ENCODE measurements at regions not wholly inside any gene's neighbourhood (a gene's known extent, or its start where the extent isn't known, plus 50 kb on each side); places are given as distances from the start of the nearest gene placed in this dataset.

- H3K4me3 ChIP-seq (replicated peaks; ENCODE audit: low read depth, low read length), result no peak overlapping the region
- TF ChIP-seq, protein P1, sequence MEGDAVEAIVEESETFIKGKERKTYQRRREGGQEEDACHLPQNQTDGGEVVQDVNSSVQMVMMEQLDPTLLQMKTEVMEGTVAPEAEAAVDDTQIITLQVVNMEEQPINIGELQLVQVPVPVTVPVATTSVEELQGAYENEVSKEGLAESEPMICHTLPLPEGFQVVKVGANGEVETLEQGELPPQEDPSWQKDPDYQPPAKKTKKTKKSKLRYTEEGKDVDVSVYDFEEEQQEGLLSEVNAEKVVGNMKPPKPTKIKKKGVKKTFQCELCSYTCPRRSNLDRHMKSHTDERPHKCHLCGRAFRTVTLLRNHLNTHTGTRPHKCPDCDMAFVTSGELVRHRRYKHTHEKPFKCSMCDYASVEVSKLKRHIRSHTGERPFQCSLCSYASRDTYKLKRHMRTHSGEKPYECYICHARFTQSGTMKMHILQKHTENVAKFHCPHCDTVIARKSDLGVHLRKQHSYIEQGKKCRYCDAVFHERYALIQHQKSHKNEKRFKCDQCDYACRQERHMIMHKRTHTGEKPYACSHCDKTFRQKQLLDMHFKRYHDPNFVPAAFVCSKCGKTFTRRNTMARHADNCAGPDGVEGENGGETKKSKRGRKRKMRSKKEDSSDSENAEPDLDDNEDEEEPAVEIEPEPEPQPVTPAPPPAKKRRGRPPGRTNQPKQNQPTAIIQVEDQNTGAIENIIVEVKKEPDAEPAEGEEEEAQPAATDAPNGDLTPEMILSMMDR (IDR thresholded peaks at IDR 0.05; ENCODE audit: insufficient read depth, low read length, poor library complexity, severe bottlenecking), result no peak
- no peaks in the 10 kb centered on the region for H3K36me3 ChIP-seq (ENCODE audit: control insufficient read depth, insufficient read depth, low read length)
- DNase-seq (ENCODE audit: extremely low read depth, insufficient read length), result no peak
- no peaks in the 10 kb centered on the region for H3K27me3 ChIP-seq (replicated peaks; ENCODE audit: control insufficient read depth, insufficient read depth, low read length)
Observed at GRCh38 chr3:191804935-191805334, 344.0 kb downstream of the PYDC2 start.

GRCh38 chr3:191808073-191808472 is 347.1 kb downstream of the PYDC2 start:
- Histone ChIP-seq H3K4me3 (replicated peaks; ENCODE audit: low read depth, low read length) (no peak overlapping the region), H3K36me3 (ENCODE audit: control insufficient read depth, insufficient read depth, low read length) (no peaks in the 10 kb centered on the region), H3K27me3 (replicated peaks; ENCODE audit: control insufficient read depth, insufficient read depth, low read length) (no peaks in the 10 kb centered on the region)
- TF ChIP-seq, protein P1 (IDR thresholded peaks at IDR 0.05; ENCODE audit: insufficient read depth, low read length, poor library complexity, severe bottlenecking), result no peak
- DNase-seq (ENCODE audit: extremely low read depth, insufficient read length), result no peak

GRCh38 chr3:191809326-191809949 is 348.5 kb downstream of the PYDC2 start:
- TF ChIP-seq, protein P1 (IDR thresholded peaks at IDR 0.05; ENCODE audit: insufficient read depth, low read length, poor library complexity, severe bottlenecking), result peak; percentile 12
- DNase-seq (ENCODE audit: extremely low read depth, insufficient read length), result no peak
- H3K27me3 ChIP-seq (replicated peaks; ENCODE audit: control insufficient read depth, insufficient read depth, low read length), result no peaks in the 10 kb centered on the region

DNA sequence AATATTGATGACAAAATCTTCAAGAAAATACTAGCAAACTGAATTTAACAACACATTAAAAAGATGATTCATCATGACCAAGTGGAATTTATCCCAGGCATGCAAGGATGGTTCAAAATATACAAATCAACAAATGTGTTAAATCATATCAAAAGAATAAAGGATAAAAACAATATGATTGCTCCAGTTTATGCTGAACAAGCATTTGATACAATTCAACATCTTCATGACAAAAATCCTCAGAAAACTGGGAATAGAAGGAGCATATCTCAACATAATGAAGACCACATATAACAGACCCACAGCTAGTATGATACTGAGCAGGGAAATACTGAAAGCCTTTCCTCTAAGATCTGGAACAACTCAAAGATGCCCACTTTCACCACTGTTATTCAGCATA is 352.3 kb downstream of the PYDC2 start:
- H3K36me3 ChIP-seq (ENCODE audit: control insufficient read depth, insufficient read depth, low read length), result no peaks in the 10 kb centered on the region
- H3K27me3 ChIP-seq (replicated peaks; ENCODE audit: control insufficient read depth, insufficient read depth, low read length), result no peaks in the 10 kb centered on the region
- TF ChIP-seq, protein P1 (IDR thresholded peaks at IDR 0.05; ENCODE audit: insufficient read depth, low read length, poor library complexity, severe bottlenecking), result no peak
- DNase-seq (ENCODE audit: extremely low read depth, insufficient read length), result no peak
- no peak overlapping the region for H3K4me3 ChIP-seq (replicated peaks; ENCODE audit: low read depth, low read length)

More at GRCh38 chr3:191809326-191809949, 348.5 kb downstream of the PYDC2 start:
- Histone ChIP-seq H3K36me3 (ENCODE audit: control insufficient read depth, insufficient read depth, low read length) (no peaks in the 10 kb centered on the region), H3K4me3 (replicated peaks; ENCODE audit: low read depth, low read length) (no peak overlapping the region)

DNA sequence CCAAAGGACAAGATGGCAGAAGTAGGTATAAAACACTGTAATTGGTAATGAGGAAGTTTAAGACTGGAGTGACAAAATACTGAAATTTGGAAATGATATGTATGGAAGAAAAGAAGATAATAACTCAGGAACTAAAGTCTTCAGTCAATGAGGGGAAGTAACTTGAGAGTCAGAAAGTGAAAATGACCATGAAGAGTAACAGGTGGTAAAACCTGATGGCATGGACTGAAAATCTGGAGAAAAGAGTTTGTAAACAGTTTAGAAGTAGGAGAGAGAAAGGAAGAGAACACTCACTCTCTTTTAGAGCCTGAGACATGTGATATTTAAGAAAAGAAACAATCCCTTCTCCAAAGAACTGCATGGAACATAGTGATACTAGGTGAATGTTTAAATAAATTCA is 387.9 kb downstream of the PYDC2 start:
- Histone ChIP-seq H3K4me3 (replicated peaks; ENCODE audit: low read depth, low read length) (no peak overlapping the region), H3K27me3 (replicated peaks; ENCODE audit: control insufficient read depth, insufficient read depth, low read length) (no peaks in the 10 kb centered on the region), H3K36me3 (ENCODE audit: control insufficient read depth, insufficient read depth, low read length) (no peaks in the 10 kb centered on the region)
- TF ChIP-seq, protein P1 (IDR thresholded peaks at IDR 0.05; ENCODE audit: insufficient read depth, low read length, poor library complexity, severe bottlenecking), result no peak
- DNase-seq (ENCODE audit: extremely low read depth, insufficient read length), result no peak

DNA sequence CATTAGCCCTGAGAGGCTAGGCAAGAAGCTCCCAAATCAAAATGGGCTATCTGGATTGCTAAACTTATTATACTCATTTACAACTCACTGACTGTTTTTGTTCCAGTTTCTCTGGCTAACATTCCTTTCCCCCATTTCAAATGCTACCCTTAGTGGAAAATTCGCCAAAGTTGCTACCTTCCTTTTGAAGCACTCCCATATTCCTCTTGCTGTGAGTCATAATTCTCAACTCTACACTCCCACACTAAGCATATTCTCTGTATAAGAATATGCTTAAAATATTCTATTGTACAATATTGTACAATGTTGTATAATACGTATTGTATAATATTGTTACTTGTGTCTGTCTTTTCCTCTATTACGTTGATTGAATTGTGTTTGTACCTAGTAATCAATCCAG is 398.6 kb downstream of the PYDC2 start:
- H3K4me3 ChIP-seq (replicated peaks; ENCODE audit: low read depth, low read length), result no peak overlapping the region
- H3K36me3 ChIP-seq (ENCODE audit: control insufficient read depth, insufficient read depth, low read length), result no peaks in the 10 kb centered on the region
- TF ChIP-seq, protein P1 (IDR thresholded peaks at IDR 0.05; ENCODE audit: insufficient read depth, low read length, poor library complexity, severe bottlenecking), result no peak
- no peaks in the 10 kb centered on the region for H3K27me3 ChIP-seq (replicated peaks; ENCODE audit: control insufficient read depth, insufficient read depth, low read length)
- no peak for DNase-seq (ENCODE audit: extremely low read depth, insufficient read length)

All from GM06990 (cell line).